Posterior cingulate gyrus (tissue), 11 donors: ENCODE measurements at regions not wholly inside any gene's neighbourhood (a gene's known extent, or its start where the extent isn't known, plus 50 kb on each side); places are given as distances from the start of the nearest gene placed in this dataset.
A peak's percentile ranks its signal among the peaks of the same experiment; 100 is the strongest.
"Not testable (repeated sequence)": the region's sequence is repeated elsewhere in the genome, so short reads cannot be mapped to it uniquely, and the experiment has no call there.

ENCODE experiments used
- DNase-seq, 10 donors: peaks; one replicate each; pipeline versions ENCODE4 v3.0.0 to v3.0.0-alpha.2; 2020 to 2021; ENCODE audit warnings: mixed read lengths in 3 of 10
- intact Hi-C: fragments of 100-400 bp; cut with DNase I; formaldehyde crosslinking; loops from one replicate; pipeline ENCODE4 v1.15.1; 2023

GRCh38 chr1:214856843-214857242 is 225.7 kb upstream of the KCNK2 start:
- intact Hi-C loops: no loop called here
- no peak for DNase-seq

- no peak for DNase-seq
- intact Hi-C loops: no loop called here
These were observed 224.8 kb upstream of the KCNK2 start for GRCh38 chr1:214857716-214858115.

- intact Hi-C loops: no loop called here
- no peak for DNase-seq
These were observed 222.9 kb upstream of the KCNK2 start for GRCh38 chr1:214859647-214860046.

GRCh38 chr1:214861615-214862014 is 220.9 kb upstream of the KCNK2 start:
- no peak for DNase-seq
- intact Hi-C loops: no loop called here

GRCh38 chr1:214862421-214862820 is 220.1 kb upstream of the KCNK2 start:
- DNase-seq: no peak
- intact Hi-C loops: no loop called here

GRCh38 chr1:214864896-214865688 is 217.4 kb upstream of the KCNK2 start:
- intact Hi-C loops: no loop called here
- DNase-seq: no peak

GRCh38 chr1:214870426-214870825 is 212.1 kb upstream of the KCNK2 start:
- intact Hi-C loops, DNase-seq: not testable (repeated sequence)

- intact Hi-C loops: no loop called here
These were observed 201.6 kb upstream of the KCNK2 start for GRCh38 chr1:214880956-214881355.

GRCh38 chr1:214882616-214883015 is 199.9 kb upstream of the KCNK2 start:
- no peak for DNase-seq

More at GRCh38 chr1:214880956-214881355, 201.6 kb upstream of the KCNK2 start:
- no peak for DNase-seq

GRCh38 chr1:214895011-214895600 is 187.4 kb upstream of the KCNK2 start:
- no peak for DNase-seq
- intact Hi-C loops: loop anchor here (2.0 kb wide), 1 partner anchor 50 kb away; no protein-coding TSS in a partner anchor

More at GRCh38 chr1:214882616-214883015, 199.9 kb upstream of the KCNK2 start:
- intact Hi-C loops: no loop called here

- no peak for DNase-seq
- intact Hi-C loops: no loop called here
These were observed 185.6 kb upstream of the KCNK2 start for GRCh38 chr1:214896921-214897320.

GRCh38 chr1:214897581-214897980 is 185.0 kb upstream of the KCNK2 start:
- DNase-seq: no peak
- intact Hi-C loops: no loop called here

- DNase-seq: no peak
- intact Hi-C loops: no loop called here
These were observed 184.4 kb upstream of the KCNK2 start for GRCh38 chr1:214898161-214898560.

GRCh38 chr1:214898718-214899117 is 183.8 kb upstream of the KCNK2 start:
- intact Hi-C loops: no loop called here

GRCh38 chr1:214899908-214900460 is 182.6 kb upstream of the KCNK2 start:
- no peak for DNase-seq

More at GRCh38 chr1:214898718-214899117, 183.8 kb upstream of the KCNK2 start:
- DNase-seq: no peak

GRCh38 chr1:214900590-214900989 is 181.9 kb upstream of the KCNK2 start:
- DNase-seq: no peak
- intact Hi-C loops: no loop called here

More at GRCh38 chr1:214899908-214900460, 182.6 kb upstream of the KCNK2 start:
- intact Hi-C loops: no loop called here

- intact Hi-C loops: no loop called here
- no peak for DNase-seq
These were observed 180.8 kb upstream of the KCNK2 start for GRCh38 chr1:214901718-214902117.

- DNase-seq: no peak
- intact Hi-C loops: no loop called here
These were observed 179.8 kb upstream of the KCNK2 start for GRCh38 chr1:214902636-214903320.

GRCh38 chr1:214912127-214912526 is 170.4 kb upstream of the KCNK2 start:
- intact Hi-C loops: no loop called here
- DNase-seq: peak in 1 of 10 donors; percentile 63

- no peak for DNase-seq
- intact Hi-C loops: no loop called here
These were observed 168.6 kb upstream of the KCNK2 start for GRCh38 chr1:214913966-214914365.

- DNase-seq: no peak
- intact Hi-C loops: no loop called here
These were observed 165.4 kb upstream of the KCNK2 start for GRCh38 chr1:214917081-214917635.
